SKM-1 treated with dmso at 0.1 percent for 144 hours (cell line): ENCODE measurements at regions not wholly inside any gene's neighbourhood (a gene's known extent, or its start where the extent isn't known, plus 50 kb on each side); places are given as distances from the start of the nearest gene placed in this dataset.
"Not testable (repeated sequence)": the region's sequence is repeated elsewhere in the genome, so short reads cannot be mapped to it uniquely, and the experiment has no call there.

ENCODE experiments used
- DNase-seq: peaks from one replicate; lab custom pipeline; 2025; ENCODE audit not compliant: unreplicated experiment; lab: John Stamatoyannopoulos, UW

DNA sequence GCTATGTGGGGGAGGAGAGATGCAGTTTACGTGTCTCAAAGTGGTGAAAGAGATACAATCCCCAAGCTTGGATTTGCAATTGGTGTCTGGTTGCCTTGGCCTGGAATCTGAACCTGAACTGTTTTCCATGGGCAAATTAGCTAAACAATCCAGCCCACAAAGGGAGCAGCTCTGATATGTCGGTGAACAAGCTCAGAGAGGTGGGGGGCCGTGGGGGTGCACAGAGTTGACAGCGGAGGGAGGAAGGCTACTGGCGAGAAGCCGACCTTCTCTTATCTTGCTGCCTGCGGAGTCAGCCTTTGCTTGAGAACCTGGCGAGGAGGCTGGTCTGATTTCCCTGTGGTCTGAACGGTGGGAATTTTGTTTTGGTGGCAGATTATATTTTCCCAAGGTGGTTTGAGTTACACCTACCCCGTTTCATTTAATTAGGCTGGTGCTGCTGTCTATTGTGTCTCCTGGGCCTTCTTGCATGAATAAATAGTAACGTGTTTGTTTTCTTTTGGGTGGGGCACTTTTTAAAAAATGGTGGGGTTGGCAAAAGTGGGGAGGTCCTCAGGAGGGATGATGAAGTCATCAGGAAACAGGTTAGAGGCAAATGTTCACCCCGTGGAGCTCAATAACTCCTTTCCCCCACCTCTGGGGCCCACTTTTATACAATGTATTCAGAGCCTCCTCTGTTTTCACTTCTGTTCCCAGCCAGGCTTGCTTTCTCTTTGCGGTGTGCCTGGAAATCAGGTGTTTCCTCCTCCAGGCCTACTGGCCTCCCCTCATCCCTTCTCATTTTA lies 80.9 kb upstream of the IGFBP5 start:
- no peak for DNase-seq

- DNase-seq: no peak
Measured at GRCh38 chr2:216775043-216775453, 79.7 kb upstream of the IGFBP5 start.

DNA sequence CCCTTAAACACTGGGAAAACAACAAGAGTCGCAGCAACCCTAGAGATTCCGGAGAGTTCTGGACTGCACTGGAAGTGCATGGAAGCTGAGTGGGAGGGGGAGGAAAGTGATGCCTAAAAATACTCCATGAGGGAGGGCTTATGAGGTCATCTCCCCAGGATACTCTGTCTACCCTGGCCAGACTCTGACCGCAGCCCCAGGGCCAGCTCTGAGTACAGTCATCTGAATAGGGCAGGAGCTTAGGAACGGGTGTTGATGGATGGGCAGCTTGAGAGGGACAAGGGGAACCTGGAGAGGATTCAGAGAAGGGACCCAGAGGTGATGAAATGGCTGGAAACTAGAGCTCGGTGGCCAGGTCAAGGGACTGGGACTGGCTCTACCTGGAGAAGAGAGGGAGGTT lies 79.3 kb upstream of the IGFBP5 start:
- DNase-seq: no peak

- DNase-seq: no peak
Measured at GRCh38 chr2:216774180-216774579, 78.8 kb upstream of the IGFBP5 start.

DNA sequence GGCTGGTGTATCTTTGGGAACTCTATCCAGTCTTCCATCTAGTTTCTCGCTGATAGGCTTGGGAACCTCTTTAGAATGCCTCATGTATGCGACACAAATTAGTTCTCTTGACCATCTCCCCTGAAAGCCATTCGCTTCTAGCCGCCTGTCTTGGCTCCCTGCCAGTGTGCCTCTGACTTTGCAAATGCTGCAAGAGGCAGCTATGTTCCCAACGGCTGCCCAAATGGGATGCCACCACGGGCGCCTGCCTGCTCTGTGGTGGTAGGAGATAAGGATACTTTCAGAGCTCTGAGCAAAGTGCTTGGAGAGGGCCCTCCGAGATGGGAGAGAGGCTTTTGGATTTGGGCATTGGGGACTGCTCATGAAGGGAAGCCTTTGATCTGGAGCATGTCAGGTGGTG lies 77.7 kb upstream of the IGFBP5 start:
- no peak for DNase-seq

GRCh38 chr2:216770717-216771116 lies 75.4 kb upstream of the IGFBP5 start:
- DNase-seq: no peak

- DNase-seq: no peak
Measured at GRCh38 chr2:216770050-216770449, 74.7 kb upstream of the IGFBP5 start.

GRCh38 chr2:216769626-216770025 lies 74.3 kb upstream of the IGFBP5 start:
- no peak for DNase-seq

GRCh38 chr2:216768908-216769411 lies 73.6 kb upstream of the IGFBP5 start:
- no peak for DNase-seq

- no peak for DNase-seq
Measured at GRCh38 chr2:216765761-216766262, 70.5 kb upstream of the IGFBP5 start.

DNA sequence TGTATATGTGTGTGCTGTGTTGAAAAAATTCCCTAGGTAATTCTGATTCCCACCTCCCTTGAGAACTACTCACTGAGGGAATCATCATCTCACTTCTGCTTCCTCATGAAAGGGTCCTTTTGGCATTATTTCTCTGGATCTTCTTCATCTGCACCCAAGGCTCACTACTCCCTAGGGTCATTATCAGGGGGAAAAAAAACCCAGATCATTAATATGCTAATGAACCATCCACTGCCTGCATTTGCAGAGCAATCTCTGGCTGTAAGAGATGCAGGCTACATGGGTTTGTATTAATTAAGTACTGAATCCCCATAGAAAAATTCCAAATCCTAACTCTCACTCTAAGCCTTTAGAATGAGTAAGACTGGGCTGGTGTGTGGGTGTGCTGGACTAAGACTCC lies 68.0 kb upstream of the IGFBP5 start:
- no peak for DNase-seq

DNA sequence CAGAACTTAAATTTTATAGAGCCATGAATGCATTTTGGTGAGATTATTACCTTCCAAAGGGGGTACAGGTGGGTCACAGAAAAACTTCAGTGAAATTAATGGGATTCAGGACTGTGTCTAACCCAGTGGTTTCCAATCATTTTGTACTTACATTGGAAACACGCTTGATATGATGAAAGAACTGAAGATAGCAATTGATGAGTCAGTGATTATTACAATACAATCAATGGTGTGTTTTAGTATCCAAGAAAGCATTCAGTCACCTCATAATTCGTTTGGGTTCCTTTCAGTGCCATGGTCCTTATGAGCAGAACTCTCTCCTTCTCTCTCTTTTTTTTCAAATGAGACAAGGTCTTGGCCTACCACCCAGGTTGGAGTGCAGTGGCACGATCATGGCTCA lies 66.5 kb upstream of the IGFBP5 start:
- DNase-seq: no peak

DNA sequence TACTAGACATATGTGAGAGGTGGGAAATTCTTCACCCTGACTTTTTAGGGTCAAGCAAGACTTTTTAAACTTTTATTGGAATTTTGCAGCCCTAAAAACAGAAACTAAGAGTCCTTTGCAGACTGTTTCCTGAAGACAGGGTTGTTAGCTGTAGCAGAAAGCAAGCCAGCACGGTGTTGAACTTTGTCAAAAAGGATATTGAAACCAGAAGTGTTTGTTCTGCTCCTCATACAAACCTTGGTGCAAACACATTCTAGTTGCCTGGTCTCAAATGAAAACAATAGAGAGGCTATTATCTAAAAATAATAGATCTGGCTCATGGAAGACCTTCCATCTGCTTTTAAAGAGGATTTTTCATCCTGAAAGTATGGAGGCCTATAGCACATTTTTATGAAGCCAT lies 65.8 kb upstream of the IGFBP5 start:
- DNase-seq: no peak

GRCh38 chr2:216758256-216759155 lies 63.2 kb upstream of the IGFBP5 start:
- no peak for DNase-seq

- no peak for DNase-seq
Measured at GRCh38 chr2:216757532-216757931, 62.2 kb upstream of the IGFBP5 start.

GRCh38 chr2:216756435-216756834 lies 61.1 kb upstream of the IGFBP5 start:
- no peak for DNase-seq

DNA sequence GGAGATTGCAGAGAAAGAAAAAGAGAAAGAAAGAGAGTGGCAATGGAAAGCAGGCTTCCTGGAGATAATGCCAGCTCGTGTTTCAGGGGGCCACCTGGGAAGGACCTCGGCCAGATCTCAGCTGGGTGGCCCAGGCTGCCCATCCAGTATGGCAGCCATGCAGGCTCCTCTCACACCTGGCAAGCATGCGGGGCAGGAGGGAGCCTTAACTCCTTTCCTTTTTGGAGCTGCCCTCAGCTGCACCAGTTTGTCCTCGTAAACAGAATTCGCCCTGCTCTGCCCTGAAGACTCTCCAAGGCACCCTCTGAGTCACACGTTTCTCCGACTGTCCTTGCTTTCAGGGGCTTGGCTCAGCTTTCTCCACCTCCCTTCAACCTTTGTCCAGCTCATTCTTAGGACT lies 59.5 kb upstream of the IGFBP5 start:
- DNase-seq: no peak

GRCh38 chr2:216754336-216754735 lies 59.0 kb upstream of the IGFBP5 start:
- DNase-seq: no peak

DNA sequence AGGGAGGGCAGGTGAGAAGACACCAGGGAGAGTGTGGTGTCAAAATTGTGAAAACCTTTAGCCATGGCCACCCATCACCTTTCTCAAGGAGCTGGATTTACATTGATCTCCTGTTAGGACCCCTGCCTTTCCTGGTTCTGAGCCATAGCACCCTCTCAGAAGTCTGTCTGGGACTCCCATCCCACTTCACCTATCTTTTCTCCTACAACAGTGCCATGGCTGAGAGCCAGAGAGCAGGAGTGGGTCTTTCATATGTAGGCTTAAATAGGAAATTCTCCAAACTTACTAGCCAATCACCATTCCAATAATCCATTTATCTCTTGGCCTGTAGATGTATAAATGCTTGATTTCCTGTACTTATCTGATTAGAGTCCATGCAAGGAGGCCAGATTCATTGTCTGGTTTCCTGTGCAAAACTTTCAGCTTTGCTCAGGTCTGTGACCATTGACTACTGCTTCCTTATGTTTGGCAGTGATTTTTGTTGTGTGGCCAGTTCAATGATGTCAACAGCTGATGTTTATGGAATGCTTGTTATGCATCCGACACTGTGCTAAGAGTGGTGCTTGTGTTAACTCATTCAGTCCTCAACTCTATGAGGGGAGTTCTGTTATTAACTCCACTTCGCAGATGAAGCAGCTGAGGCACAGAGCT lies 57.6 kb upstream of the IGFBP5 start:
- no peak for DNase-seq

DNA sequence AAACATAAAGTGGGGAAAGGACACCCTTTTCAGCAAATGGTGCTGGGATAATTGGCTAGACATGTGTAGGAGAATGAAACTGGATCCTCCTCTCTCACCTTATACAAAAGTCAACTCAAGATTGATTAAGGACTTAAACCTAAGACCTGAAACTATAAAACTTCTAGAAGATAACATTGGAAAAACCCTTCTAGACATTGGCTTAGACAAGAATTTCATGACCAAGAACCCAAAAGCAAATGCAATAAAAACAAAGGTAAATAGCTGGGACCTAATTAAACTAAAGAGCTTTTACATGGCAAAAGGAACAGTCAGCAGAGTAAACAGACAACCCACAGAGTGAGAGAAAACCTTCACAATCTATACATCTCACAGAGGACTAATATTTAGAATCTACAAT lies 55.4 kb upstream of the IGFBP5 start:
- DNase-seq: not testable (repeated sequence)

DNA sequence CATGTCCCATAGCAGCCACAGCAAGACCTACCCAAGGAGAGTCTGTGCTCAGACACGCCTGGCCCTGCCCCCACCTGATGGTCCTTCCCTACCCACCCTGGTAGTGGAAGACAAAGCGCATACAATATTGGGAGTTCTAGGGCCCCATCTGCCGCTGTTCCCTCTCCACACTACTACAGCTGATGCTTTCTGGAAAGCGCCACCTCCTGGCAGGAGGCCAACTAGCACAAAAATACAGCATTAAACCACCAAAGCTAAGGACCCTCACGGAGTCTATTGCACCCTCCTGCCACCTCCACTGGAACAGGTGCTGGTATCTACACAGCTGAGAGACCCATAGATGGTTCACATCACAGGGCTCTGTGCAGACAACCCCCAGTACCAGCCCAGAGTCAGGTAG lies 50.9 kb upstream of the IGFBP5 start:
- not testable (repeated sequence) for DNase-seq
